HG03520 (cell line): ENCODE measurements at regions not wholly inside any gene's neighbourhood (a gene's known extent, or its start where the extent isn't known, plus 50 kb on each side); places are given as distances from the start of the nearest gene placed in this dataset.
A peak's percentile ranks its signal among the peaks of the same experiment; 100 is the strongest.

Source experiments
- ATAC-seq: cut with Tn5 transposase; IDR thresholded peaks from one replicate; pipeline ENCODE4 v1.9.1; 2021; ENCODE audit warnings: mild to moderate bottlenecking, moderate library complexity; ENCODE audit not compliant: unreplicated experiment

DNA sequence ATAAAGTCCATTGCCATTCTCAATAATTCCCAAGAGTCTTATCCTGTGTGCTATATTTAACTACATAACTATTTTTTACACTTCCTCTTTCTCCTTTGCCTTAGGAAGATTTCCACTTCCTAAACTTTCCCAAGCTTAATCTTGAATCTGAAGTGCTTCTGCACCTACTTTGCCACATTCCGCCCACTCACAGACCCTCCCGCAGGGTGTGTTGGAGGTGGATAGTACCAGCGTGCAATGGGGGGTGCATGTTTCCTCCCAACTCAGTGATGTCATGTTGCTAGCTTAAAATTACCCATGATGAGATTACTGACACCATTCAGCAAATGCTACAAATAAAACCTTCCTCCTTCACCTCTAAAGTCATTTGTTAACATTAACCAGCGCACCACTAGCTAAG is 460.2 kb downstream of the NR2F1-AS1 start:
- ATAC-seq, result no peak

DNA sequence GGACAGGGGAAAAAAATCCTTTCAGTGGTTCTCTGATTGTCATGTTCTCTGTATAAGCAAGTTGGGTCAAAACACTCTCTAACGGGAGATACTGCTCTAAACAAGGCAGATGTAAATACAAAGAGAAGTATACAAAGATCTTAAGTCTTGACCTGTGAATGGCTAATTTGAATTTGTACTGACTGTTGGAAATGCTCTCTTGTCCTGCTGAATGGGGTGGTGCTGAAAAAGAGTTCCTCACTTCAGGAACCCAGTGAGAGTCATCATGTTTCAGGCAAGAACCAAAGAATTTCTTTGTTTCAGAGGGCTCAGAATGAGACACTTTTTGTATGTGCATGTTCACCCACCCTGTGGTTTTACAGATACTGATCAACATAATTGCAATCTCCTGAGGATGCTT is 461.0 kb downstream of the NR2F1-AS1 start:
- ATAC-seq, result no peak

DNA sequence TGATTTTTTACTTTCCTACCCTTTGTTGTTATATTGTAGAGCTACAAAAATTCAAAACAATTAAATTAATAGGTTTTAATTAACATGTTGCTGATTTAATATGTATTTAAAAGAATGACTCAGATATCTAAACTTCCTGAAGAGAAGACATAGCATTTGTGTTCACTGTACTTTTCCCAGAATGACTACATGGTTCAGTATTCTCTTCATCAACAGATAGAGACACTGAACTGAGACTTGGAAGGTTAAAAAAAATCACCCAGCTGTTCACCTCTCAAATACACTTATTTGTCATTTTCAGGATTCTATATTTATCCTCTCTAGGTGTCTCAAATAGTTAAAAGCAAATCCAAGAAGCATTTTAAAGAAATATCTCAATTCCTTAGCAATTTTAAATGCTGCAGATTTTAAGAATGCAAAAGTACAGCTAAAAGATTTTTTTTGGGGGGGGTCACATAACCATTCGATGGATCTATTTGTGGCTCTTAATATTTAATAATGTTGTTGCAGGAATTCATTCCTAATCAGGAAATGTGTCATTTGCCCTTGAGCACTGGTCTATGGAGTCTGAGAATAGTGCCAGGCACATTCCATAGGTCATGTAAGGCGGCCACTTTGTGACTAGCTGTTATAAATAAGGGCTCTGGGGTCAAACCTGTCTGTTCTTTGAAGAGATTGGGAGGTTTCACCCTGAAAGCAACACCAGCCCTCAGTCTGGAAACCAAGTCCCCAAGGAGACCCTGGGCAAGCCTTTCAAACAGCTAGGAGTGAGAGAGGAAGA is 463.1 kb downstream of the NR2F1-AS1 start:
- ATAC-seq, result no peak

DNA sequence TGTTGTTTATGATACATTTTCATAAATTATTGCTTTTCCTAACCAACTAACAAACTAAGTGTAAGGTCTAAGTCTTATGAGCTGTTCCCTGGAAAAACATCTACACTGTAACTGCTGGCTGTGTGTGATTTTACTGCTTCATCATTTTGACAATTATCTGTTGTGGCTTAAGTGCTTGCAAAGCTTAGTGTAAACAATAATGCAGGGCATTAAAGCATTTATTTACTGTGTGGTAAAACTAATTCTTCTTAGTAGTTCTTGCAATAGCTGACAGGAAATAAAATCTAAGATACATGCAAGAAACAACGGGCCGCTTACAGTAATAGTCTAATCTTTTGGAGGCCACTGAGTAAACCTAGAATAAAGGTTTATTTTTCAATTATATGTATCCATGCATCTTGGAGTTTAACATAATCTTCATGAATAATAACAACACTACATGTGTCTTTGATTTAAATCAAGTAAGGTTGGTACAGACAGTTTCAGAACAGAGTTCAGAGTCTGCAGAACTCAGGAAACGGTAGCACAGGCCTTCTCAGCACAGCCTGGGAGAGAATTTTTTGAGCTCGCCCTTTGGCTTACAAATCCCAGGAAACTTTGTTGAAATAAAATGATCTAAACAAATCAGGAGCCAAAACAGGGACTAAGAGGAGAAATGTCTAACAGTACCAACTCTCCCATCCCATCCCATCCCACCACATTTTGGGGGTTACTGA is 473.1 kb downstream of the NR2F1-AS1 start:
- no peak for ATAC-seq

DNA sequence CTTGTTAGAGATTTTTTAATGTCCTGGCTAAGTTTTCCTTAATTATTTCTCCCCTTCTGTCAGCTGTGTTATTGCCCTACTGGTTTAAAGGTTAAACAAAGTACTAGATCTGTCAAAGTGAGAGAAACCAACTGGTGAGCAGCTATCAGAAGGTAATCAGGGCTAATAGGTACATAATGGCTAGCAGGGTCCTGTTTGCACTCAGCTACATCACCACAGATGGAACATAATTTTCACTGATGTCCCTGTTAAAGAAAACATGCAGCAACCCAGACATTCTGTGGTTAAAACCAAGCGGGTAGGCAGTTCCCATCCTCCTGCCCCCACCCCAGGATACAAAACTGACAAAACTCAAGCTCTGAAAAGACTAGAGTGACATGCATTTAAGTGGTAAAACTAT is 473.9 kb downstream of the NR2F1-AS1 start:
- ATAC-seq, result no peak

DNA sequence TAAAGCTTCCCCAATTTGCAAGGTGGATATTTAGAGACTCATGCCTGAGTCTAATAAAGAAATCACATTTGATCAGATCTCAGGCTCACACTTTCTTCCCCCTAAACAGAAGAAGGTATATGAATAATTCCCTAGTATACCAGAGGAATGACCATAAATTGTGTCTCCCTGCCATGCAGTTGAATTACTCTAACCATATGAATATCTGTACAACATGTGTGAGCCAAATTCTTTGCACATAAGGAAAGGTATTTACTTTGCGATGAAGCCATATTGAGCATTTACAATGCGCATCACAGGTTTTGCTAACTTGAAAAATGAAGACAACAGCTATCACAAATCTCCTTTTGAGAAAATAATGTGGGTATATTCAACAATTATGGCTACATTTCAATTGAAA is 479.4 kb downstream of the NR2F1-AS1 start:
- ATAC-seq, result no peak

DNA sequence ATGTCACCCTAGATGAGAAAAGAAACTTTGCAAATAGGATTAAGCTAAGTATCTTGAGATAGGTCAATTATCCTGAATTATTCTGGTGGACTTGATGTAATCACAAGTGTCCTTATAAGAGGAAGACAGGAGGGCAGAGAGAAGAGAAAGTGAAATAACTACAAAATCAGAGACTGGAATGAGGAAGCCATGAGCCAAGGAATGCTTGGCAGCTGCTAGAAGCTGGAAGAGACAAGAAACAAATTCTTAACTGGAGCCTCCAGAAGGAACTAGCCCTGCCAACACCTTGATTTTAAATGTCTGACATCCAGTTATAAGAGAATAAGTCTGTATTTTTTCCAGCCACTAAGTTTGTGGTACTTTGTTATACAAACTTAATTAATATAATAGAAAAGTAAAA is 480.0 kb downstream of the NR2F1-AS1 start:
- no peak for ATAC-seq

DNA sequence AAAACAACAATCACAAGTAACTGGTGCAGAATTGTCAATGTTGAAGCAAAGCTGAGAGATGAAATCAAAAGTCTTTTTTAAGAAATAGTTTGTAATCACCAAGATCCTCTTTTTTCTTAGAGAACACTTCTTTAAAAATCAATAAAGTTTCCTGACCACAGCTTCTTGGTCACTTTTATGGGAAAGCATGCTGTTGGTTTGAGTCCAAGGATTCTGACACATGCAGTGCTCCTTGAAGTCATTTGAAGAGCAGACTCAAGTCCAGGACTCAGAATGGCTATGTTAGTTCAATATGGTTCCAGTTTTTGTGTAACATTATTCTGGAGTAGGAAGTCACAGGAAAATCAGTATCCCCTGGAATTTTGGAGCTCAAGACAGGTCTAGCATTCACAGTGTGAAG is 480.6 kb downstream of the NR2F1-AS1 start:
- ATAC-seq, result no peak

DNA sequence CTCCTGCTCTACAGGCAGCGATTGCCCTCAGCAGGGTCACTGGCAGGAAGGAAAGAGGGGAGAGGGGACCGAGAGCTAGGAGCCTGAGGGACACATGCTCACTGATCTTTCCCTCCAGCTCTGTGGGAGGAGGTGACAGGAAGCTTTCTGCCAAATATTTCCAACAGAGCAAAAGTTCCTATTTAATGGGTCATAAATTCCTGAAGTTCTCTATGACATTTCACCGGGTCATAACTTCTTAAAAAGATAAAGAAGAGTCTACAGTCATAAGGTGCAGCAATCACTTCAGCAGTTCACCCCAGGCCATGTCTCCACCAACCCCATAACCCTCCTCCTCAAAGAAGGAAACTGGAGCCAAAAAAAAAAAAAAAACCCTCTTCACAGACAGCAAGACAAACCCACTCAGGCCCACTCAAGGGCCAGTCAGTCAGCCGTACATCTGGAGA is 481.1 kb downstream of the NR2F1-AS1 start:
- no peak for ATAC-seq

DNA sequence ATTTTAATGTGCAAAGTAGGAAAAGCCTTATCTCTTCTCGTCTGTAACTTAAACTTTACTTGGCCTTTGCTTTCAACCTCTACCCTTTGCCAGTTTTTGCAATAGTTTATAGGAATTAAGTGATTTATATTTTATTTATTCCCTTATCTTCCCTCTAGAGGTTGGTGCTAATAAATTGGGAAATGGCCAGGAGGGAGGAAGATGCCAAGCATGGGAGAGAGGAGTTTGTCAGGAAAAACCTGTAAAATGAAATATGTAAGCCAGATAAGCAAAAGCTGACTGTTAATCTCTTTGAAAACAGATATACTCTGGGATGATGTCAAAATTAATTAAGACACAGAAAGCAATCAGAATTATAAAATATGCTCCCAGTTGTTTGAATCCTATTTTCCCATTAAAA is 484.5 kb downstream of the NR2F1-AS1 start:
- no peak for ATAC-seq

DNA sequence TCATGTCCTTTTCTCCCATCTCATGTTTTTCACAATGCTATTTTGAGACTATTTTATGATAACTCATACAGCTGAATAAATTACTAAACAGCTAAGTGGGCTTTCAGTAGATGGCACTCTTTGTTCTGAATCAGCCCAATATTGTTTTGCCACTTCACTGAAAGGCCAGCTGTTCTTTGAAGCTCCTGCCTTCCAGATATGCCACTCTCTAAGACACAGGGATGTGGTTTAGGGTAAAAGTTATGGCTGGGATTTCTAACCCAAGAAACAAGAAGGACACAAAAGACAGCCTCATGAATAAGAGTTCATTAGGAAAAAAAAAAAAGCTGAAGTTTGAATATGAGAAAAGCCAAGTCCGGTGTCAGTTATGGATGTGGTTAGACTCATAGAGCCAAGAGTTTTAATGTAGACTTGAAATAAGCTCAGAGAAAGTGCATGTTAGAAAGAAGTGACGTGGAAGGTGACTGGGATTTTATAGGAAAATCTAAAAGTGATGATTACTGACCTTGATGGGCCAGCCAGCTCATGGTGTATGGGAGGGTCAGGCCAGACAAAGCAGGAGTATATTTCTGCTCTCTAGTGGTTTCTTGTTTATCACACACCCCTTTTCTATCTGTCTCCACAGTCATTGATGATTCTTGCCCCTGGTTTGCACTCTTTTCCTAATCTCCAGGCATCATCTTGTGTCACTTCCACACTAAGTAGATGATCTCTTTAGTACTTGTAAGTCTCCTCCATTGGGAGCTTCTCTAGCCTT is 488.5 kb downstream of the NR2F1-AS1 start:
- no peak for ATAC-seq

DNA sequence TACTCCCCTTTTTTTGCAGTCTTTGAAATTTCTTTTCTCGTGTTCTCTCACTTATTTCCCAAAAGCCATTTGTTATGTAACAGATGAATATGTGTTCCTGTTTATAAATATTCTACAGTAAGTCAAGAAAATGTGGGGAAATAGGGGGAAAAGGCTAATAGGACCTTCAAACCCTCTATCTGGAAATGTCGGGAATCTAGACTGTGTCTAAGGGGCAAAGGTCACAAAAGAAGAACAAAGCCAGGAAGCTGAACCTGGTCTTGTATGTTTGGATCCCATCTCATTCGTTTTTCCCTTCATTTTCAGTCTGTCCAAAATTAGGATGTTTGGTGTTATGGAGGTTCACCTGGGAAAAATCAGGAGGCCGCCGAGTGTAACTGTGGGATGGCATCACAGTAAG is 490.3 kb downstream of the NR2F1-AS1 start:
- ATAC-seq, result no peak

DNA sequence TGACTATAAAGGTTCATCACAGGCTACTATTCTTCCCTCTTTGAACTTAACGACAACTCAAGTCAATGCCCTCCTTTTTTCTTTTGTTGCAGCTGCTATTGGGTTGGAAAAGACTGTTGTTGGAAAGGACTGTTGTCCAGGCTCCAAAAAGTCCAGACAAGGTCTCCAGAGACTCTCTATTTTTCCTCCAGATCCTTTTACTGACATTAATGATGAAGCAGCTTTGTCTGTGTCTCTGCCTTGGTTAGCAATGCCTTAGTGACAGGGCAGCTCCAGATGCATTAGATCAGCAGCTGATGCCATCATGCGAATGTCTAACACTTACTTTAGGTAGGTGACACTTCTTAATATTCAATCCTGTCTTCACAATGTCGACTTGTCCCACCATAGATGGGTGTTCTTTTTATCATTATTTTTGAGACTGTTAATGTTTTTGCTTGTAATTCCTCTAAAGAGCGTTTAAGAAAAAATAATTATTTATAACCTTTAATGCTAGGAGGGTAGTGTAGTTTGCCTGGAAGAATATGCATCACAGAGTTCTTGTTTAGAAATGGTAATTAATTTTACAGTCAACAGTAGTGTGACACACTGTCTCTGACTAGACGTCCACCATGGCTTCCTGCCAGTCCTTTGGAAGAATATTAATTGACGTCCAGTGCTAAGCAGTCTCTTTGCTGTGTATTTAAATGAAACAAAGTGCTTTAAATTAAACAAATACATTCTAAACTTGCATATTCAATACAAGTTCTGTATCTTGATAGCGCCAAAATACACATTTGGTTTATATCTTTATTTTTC is 492.2 kb downstream of the NR2F1-AS1 start:
- no peak for ATAC-seq

DNA sequence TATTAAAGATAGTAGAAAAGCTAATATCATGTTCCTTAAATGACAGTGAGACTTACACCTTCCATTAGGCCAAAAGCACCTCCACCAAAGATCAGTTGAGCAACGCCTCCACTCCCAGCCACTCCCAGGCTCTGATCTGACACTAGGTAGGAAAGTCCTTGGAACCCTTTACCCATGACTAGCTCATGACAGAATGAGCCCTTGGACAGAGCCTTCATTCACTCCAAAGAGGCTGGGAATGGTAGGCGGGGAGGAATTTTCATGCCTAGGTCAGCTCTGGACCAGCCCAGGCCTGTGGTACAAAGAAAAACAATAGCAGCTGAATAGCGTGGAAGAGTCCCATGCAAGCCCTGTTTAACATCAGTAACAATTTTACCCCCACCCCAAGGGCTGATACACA is 493.7 kb downstream of the NR2F1-AS1 start:
- ATAC-seq, result no peak

DNA sequence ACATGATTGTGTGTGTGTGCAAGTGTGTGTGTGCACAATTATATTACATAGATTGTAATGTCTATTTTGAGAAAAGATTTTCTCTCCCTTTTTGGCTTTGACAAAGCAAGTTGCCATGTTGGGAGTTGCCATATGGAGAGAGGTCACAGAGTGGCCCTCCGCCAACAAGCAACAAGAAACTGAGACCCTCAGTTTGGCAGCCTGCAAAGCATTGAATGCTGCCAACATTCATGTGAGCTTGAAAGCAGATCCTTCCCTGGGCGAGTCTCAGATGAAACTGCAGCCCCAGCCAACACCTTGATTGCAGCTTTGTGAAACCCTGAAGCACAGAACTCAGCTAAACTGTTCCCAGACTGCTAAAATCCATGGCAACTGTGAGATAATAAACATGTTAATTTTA is 498.0 kb downstream of the NR2F1-AS1 start:
- ATAC-seq, result no peak

DNA sequence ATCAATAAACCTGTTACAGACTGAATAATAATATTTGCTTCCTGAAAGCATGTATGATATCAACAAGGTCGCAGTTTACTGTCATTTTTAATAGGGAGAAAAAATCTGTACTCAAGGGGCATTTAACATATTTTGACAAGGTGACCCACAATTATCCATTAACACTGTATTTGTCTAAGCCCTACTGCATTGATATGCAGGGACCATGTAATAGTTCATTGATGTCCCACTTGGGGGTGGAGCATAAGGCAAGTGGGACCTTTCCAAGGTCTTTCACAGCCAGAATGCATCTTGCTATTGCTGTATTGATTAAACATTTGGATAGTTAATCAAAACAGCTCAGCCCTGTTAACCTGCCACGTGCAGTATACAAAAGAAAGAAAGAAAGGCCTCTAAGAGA is 502.0 kb downstream of the NR2F1-AS1 start:
- ATAC-seq, result no peak

DNA sequence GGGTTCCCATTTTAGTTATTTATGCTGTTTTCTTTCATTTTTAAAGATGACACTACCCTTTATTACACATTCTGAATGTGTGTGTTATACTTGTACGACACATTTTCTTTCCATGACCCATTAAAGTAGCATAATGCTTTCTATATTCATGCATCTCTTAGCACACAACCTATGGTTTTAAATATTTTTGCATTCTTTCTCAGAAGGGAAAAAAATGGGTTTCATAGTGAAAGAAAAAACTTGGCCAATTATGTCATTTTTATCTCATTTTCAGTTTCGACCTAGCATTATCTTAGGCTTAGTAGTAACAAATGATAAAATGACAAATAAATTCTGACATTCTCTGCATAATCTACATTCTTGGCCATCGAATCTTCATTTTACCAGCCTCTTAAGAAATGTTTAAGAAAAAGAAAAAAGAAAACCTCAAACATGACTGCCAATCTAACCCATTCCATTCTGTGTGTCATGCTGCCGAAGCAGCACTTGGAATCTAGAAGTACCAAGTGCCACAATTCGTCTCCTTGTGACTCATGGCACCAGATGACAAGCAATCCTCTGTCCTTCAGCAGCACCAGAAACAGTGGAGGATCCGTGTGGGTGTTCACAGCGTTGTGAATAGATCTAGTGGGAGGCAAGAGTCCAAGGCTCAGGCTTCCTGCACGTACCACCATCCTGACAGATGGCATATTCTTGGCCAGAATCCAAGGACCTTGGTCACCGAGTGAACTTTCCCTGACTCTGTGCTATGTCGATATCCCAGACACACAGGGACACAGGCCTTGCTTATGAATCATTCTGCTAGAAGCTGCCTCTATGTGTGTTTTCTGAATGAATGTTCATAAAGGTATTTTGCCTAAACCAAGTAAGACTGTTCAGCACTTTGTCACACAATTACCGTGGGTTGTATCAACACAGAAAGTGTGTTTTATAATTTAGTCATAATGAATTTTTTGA is 502.7 kb downstream of the NR2F1-AS1 start:
- peak; percentile 89 for ATAC-seq

DNA sequence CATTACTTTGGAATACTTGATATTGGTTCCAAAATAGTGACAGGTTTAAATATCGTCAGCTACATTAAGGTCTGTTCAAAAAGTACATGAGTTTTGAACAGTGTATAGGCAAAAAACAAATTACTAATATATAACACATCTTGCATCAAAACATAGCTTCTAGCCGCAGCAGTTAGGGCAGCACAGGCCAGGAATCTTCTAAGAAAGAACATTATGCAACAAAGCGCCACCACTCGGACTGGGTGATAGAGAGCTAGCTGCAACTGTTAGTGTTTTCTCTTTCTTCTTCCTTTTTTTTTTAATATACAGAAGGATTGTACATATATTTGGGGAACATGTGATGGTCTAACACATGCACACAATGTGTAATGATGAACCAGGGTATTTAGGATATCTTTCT is 504.5 kb downstream of the NR2F1-AS1 start:
- ATAC-seq, result no peak

DNA sequence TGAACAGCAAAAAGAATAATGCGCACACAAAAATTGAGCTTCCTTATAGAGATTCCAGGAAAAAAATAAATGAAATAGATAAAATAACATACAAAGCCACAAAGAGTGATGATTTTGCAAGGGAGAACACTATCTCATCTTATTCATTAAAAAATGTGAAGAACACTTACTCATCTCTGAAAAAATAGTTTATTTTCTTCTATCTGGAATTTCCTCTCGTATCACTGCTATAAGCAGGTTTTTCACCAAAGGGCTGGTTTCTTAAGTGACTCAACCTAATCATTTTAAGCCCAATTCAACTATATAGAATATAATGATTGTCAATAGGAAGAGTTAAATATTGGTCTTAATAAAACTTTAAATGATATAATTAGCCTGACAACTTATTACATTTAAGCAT is 504.9 kb downstream of the NR2F1-AS1 start:
- no peak for ATAC-seq

DNA sequence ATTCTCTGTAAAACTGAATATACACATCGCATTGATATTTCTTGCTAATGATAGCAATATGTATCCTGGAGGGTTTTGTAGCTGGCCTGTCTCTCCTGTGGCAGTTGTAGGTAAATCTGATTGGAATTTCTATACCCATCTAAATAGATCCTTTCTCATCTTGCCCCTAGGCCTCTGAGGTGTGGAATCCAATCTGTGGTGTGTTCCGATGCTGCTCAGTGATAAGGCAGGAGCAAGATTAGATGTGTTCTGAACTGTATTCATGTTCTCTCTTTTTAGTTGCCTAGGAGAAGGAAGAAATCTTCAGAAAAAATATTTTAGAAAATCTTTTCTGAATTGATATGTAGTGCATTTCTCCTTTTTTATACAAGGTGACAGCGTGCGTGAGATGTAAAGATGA is 507.5 kb downstream of the NR2F1-AS1 start:
- no peak for ATAC-seq
